RPMI7951 (cell line): ENCODE measurements at regions not wholly inside any gene's neighbourhood (a gene's known extent, or its start where the extent isn't known, plus 50 kb on each side); places are given as distances from the start of the nearest gene placed in this dataset.
A peak's percentile ranks its signal among the peaks of the same experiment; 100 is the strongest.

Experiments used
- DNase-seq: peaks from one replicate; pipeline ENCODE4 v3.0.0-alpha.2; 2012; ENCODE audit warnings: low read depth

DNA sequence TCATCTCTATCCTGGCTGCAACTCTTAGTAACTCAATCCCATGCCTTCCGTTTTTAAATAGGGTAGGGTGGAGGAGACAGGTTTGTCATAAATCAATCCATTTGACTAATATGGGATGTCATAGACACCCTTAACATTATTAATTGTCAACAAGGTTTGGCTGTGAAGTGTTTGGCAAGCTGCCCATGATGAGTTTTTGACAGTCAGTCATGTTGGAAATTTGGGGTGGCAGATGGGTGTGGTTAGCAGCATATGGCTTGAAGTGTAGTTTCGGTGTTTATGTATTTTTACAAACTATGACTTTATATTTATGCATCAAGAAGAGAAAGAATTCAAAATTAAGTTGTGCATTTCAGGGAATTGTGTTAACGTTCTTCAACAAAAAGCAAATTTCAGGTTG lies 221.8 kb upstream of the CDH5 start:
- DNase-seq, result no peak

DNA sequence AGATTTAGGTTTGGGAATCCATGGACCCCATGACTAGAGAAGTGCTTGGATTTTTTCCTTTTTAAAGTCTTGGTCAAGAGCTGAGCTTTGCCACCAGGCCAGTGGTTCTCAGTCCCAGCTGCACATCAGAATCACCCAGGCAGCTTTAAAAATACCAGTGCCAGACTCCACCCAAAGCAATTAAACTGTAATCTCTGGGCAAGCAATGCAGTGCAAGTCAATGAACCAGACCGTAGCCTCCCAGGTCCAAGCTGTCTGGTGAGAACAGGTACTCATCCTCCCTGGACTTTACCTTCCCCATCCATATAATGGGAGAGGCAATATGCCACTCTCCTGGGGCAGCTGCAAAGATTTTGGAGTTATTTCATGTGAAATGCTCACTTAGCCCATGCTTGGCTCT lies 223.1 kb upstream of the CDH5 start:
- DNase-seq, result no peak

DNA sequence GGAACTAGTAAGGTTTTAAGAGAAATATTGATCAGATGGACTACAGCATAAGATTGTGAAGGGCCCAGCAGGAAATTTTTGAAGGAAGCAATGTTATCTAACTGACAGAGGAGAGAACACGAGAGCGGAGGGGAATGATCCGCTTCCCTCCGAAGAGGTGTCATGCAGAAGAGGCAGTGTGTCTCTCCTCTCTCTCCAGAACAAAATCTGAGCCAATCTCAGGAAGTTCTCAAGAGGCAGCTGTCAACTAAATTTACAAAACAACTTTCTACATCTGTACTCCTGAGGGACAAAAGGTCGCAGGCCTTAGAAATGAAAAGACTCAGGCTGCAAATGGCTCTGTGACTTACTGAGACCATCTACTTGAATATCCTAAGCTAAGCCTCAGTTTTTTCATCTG lies 224.6 kb upstream of the CDH5 start:
- no peak for DNase-seq

DNA sequence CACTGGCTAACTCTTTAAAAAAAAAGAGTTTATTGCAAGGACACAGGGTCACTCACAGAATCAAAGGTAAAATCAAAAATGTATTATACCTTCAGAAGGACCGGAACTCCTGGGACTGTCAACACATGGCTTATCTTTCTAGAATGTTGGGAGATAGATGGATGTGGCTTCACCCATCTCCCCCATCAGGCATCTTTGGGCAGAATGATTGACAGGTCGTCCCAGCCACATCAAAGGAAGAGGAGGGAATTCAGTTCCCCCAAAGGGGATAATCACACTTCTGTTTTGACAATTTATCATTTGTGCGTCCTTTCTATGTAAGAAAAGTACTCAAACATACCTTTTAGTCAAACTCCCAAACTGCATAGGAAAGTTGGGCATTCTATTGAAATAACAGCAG lies 228.6 kb upstream of the CDH5 start:
- no peak for DNase-seq

DNA sequence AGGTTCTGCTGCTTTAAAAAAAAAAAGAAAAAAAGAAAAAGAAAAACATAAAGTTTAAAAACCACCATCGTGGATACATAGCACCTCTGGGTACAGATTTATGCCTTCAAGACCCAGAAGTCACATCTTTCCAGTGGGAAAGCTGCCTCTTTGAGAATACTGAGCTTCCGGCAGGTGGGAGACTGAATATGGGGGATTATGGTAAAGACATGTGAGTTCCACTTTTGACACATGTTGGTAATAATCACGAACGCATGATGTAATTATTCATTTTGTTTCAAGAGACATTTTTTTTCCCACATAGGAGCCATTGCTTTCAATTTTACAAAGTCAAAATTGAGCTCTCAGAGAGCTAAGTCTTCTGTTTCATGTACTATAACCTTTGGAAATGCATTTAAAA lies 229.7 kb upstream of the CDH5 start:
- DNase-seq, result no peak

DNA sequence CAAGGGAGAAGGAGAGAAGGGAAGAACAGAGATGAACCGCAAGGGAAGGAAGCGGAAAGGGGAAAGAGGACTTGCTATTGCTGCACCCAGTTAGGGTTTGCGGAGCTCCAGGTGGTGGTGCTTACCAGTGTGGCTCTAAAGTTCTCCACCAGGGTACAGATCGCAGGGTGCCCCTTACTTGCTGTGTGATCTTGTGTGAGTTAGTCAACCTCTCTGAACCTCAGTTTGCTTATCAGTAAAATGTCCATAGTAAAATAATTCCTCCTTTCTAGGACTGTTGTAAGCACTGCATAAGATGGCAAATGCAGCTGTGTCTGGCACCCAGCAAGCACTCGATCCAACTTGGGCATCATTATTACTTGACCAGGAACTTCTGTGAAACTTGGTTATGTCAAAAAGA lies 230.7 kb upstream of the CDH5 start:
- DNase-seq, result no peak

DNA sequence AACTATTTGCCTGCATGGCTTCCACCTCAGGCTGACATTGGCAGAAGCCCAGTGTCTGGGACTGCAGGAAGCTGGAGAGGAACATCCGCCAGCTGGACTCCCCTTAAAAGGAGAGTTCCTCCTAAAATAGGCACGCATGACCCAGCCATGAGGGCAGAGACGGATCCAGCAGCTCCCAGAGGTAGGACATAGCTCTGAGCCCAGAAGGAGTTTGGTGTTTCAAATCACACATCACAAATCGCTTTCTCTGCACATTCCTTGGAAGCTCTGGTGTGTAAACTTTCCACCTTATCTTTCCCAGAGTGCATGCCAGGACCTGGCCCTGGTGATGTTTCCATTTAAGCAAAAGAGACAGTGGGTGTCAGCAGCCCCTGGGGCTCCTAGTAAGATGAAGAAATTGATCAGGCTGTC lies 231.1 kb upstream of the CDH5 start:
- DNase-seq, result peak; percentile 67

DNA sequence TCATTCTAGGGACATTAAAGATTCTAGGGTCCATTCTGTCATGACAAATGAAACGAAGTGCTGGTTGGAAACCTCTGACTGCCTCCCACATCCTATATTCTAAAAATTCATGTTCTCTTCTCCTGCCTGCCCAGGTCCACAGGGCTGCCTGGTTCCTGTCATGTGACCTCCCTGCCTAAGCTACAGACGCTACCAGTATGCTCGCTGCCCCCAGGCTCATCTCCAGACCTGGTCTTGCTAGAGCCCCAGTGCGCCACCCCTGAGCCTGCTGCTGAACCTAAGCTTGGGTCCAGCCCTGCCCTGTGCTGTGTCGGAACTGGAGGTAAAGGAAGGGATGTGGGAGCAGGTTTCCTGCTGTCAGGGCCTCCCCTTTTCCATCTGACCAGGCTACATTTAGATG lies 231.6 kb upstream of the CDH5 start:
- no peak for DNase-seq

DNA sequence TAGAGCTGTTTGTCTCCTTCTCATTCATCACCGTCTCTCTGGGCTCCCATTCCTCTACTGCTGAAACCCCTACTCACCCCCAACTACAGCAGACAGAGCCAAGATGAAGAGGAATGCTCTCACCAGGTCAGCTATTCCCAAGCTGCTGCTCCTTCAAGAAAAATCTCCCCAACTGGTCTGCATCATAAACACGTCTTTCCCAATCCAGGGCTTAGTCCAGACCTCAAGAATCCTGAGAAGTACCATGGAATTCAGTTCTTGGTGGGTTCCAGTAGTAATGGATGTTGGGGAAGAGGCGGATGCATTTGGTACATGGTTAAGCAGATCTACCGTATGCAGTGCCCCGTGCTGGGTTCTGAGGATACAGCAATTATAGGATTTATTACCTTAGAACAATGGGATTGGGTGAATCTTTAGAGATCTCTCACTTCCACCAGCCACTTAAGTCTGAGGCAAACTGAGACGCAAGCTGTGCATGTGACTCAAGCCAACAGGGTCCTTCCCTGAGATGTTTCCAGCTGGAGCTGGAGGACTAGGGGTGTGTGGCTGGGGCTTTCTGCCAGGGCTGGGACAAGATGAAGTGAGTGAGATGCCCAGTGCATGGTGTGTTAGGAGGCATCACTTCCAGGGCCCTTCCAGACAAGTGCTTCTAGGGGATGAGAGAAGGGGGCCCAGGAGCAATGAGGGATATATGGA lies 232.7 kb upstream of the CDH5 start:
- no peak for DNase-seq

DNA sequence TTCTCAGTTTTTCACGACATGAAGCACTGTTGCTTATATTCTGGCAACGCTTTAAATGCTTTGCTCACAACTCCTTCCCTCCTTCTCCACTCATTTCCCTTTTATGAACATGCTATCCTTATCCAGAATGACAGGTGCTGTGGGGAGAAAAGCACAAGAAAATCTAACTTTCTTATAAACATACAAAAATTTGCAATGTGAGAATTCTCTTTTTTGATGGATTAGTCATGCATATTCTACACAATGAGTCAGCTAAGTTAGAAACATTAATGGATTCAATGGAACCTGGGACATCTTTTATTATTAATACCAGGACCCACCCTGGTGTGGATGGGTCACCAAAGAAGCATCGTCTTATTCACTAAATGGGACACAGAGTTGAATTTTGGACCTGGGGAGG lies 234.6 kb upstream of the CDH5 start:
- DNase-seq, result peak; percentile 29

DNA sequence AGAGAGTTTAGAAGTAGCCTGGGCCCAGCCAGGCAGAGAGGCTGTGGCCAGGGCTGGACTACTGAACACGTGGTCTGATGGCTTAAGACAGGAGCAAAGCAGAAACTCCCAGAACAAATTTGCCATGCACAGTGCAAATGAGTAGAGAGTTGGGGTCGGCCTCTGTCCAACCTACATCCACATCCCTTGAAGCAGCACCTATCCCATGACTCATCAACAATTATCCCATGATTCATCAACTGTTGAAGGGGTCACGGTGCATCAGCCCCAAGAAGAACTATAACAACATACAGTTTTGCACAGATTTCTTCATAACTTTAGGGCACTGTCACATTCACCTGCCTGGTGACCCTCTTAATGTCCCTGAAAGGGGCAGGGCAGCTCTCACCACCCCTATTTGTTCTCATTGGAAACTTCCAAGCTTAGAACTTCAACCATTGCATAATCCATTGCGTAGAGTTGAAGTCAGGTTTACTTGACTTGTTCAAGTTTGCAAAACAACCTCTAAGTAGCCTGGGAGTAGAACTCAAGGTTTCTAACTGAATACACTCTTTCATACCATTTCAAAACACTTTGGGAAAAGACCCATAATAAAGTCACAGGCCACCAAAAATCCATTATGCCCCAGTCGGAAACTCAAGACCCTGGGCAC lies 235.2 kb upstream of the CDH5 start:
- DNase-seq, result peak; percentile 87

DNA sequence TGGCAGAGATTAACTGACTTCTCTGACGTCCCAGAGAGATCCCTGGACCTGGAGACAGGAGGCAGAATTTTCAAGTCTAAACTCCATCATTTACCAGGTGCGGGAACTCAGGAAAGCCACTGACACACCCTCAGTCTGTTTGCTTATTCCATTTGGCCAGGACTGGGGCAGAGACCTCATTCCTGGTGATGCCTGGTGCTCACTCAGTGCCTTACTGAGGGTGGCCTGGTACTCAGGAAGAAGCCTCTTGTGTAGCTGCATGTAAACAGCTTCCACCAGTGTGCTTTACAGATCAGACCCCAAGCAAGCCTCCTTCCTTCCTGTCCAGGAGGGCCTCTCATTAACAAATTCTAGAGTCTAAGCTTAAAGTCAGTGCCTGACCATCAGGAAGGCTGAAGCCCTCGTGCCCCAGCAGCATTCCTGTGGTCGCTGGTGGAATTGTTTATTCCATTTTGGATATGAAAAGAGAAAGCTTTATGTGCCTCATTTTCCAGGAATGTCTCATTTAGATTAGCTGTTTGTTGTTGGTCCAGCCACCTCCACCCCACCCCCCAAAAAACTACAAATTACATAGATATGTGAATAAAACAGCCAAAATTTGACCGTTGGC lies 236.1 kb upstream of the CDH5 start:
- peak; percentile 83 for DNase-seq

DNA sequence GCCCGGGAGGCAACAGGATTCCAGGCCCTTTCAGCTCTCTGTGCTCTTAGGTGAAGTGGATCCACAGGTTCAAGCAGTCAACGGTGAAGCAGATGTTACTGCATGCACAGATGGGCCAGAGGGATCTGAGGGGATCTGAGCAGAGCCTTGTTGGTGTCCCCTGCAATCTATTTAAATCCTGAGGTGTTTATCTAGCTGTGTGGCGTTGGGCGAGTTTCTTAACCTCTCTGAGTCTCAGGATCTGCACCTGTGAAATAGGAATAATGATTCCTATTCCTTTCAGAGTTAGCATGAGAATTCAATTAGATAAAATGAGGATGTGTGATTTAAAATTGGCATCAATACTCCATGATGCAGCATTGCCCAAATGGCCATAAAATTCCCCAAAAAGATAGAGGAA lies 237.3 kb upstream of the CDH5 start:
- no peak for DNase-seq

DNA sequence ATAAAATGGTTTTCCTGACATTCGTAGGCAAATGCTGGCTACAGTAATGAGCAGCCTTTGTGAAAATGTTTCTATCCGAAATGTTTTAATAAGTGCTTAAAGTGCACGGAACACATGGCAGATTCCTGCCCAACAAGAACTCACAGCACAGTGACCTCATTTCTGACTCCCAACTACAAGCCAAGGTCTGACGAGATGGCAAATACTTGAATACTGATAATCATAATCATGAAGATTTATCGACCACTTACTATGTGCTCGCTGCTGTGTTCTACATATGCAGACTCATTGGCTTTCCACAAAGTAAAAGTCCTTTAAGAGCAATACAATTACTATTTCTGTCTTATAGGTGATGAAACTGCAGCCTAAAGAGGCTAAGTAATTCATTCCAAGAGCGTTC lies 238.1 kb upstream of the CDH5 start:
- no peak for DNase-seq

DNA sequence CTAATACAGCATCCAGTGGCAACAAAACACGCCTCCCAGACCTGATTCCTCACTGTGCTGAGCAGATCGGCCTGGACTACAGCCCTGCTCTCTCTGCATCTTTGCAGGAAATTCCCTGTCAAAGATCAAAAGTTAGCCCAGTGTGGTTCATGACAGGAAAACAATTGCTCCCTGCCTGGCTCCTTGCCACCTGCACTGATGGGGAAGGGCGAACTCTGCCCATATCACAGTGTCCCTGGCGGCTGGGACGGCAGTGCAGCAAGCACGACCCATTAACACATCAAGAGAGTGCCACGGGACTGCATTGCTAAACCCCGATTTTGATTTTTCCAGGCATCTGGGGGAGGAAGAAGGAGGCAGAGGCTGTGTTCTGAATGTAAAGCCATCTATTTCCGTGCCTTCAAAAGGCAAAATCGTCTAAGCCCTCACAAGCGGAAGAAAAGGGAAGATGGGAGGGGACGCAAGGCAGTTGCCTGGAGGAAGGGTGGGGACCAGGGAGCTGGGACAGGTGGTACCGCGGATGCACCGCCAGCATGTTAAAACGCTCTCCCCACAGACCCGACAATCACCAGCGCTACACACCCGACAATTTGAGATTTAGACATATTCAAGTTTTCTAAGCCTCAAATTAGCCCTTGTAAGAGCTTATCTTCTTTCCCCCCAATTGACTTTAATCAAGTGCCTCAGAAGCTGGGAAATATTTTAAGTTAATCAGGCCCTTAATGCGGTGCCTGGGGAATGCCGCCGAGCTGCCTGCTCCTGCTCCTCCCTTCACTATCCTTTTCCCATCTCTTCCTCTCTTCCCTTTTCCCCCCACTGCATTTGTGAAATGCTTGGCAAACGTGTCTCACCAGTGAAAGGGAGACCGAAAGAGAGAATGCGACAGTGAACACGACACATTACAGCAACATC lies 238.8 kb upstream of the CDH5 start:
- no peak for DNase-seq

DNA sequence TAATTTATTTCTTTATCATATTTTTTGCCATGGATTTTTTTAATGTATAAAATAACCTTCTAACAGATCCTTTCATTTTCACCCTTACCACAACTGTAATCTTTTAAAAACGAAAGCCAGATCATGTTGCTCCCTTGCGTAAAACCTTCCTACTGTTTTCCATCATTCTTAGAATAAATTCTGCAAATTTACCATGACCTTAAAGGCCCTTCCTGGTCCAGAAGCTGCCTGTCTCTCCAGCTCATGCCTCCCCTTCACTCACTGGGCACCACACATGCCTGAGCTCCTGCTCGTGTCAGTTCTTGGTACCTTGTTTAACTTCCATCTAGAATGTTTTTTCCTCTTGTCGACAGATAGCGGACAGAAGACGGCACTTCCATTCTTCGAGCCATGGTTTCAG lies 245.0 kb upstream of the CDH5 start:
- DNase-seq, result peak; percentile 44

DNA sequence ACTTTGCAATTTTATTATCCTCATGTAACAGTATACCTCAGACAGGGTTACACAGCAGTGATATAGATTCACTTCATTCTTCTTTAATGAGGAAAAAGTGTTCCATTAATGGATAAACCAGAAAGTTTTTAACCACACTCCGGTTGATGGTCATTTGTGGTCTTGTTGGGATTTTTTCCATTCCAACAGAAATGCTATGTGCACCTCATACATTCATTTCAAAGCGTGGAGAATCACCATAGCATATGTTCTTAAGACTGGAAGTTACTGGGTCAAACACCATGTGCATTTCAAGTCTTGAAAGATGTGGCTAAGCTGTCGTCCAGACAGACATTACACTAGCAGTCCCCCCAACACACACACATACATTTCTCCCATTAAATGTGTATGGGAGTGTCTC lies 245.8 kb upstream of the CDH5 start:
- peak; percentile 79 for DNase-seq

DNA sequence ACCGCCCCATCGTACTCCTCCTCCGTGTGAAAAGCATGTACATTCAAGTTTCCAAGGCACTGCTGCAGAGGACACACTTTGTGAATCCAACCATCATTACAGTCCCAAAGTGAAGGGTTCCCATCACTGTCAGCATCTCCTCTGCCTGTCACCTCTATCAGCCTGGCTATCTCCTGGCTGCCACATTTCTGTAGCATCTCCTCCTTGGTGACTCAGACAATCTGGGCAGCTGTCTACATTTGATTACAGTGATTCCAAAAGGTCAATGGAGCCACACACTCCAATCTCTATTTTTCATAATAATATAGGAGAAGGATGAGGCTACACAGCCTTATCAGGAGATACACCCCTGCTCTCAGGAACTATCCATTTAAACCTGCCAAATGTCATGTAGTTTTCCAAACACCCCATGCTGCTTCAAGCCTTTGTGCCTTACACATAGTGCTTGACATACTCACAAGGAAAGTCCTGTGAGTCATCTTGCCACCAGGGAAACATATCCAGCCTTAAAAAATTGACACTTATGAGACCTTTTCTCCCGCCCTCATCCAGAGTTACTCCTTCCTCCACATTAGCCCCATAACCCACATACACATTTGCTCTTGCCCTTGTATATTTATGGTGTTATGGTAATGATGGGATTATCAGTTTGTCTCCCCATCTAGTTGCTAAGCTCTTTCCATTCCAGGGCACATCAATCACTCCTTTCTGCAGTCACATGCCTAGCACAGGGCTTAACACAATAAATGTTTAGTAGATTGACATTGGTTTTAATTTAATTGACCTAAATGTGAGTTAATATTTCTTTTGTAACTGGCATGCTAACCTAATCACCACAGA lies 250.1 kb upstream of the CDH5 start:
- peak; percentile 69 for DNase-seq

DNA sequence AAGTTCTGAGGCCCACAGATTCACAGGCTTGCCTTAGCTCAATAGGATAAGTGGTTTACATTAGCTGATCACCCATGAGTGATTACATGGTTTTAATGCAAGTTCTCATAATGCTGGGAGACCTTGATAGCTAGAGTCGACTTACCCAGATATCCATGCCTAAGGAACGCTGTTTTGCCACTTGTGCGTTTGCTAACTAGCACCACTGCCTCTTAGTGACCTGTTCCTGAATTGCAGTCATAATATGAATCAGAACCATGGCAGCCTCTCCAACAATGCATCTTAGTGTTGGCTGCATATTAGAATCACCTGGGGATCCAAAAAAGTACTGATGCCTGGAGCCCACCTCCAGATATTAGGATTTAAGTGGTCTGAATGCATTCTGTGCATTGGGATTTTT lies 251.1 kb upstream of the CDH5 start:
- DNase-seq, result no peak

DNA sequence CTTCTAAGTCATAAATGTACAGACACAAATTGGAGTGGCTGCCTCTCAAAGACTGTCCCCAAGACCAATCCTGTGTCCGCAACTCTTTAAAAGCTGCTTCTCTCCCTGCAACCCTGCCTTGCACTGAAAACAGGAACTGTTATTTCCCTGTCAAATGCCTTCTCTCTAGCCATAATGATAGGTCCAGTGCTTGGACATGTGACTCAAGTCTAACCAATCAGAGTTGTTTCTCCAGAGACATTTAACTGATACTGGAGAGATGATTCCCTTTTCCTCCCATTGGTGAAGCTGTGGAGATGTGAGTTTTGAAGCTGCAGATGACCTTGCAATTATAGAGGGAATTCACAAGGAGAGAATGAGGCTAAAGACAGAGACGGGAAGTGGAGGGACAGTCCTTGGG lies 253.3 kb upstream of the CDH5 start:
- no peak for DNase-seq

DNA sequence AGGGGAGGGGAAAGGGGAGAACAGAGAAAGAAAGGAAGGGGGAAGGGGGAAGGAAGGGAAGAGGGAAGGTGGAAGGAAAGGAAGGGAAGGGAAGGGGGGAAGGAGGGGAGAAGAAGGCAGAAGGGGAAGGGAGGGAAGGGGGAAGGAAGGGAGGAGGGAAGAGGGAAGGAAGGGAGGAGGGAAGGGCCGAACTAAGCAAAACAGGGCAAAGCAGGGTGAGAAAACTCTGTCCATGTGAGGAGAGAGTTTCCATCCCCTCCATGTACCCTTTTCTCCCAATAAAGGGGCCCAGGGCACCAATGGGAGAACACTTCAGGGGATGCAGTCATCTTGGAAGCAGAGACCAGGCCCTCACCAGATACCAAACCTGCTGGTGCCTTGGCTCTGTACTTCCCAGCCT lies 256.8 kb upstream of the CDH5 start:
- no peak for DNase-seq

DNA sequence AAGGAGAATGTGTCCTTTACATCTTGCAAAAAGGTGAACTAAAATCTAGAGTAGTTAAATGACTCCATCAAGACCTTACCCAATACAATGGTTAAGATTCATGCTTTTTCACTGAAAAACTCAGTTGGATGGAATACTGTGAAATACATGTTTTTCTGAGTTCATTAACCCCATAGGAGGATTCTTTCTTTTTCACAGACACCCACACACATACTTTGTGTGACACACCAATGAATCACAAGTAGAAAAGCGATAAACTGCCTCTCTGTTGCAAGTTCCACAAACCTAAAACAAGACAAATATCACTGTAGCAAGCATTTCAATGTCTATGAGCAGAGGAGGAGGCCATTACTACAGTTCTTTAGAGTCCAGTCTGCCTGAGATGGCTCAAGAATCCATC lies 258.8 kb upstream of the CDH5 start:
- DNase-seq, result peak; percentile 56
